Nephron progenitor cell (in vitro differentiated cells): ENCODE measurements at regions not wholly inside any gene's neighbourhood (a gene's known extent, or its start where the extent isn't known, plus 50 kb on each side); places are given as distances from the start of the nearest gene placed in this dataset.

Experiments used
- DNase-seq: peaks from one replicate; pipeline ENCODE4 v3.0.0; 2021
- H3K27ac Mint-ChIP-seq: 2 replicates; pipeline ENCODE4 v1.8.0; 2021; ENCODE audit warnings: mild to moderate bottlenecking, moderate library complexity, mixed read lengths
- H3K27me3 Mint-ChIP-seq: 2 replicates; pipeline ENCODE4 v1.8.0; 2021; ENCODE audit warnings: mild to moderate bottlenecking, low read depth, mixed read lengths; ENCODE audit not compliant: poor library complexity
- H3K36me3 Mint-ChIP-seq: 2 replicates; pipeline ENCODE4 v1.8.0; 2021; ENCODE audit warnings: low read depth, mixed read lengths
- H3K4me1 Mint-ChIP-seq: 2 replicates; pipeline ENCODE4 v1.8.0; 2021; ENCODE audit warnings: mixed read lengths
- H3K4me3 Mint-ChIP-seq: 2 replicates; pipeline ENCODE4 v1.8.0; 2021; ENCODE audit warnings: mild to moderate bottlenecking, moderate library complexity, mixed read lengths
- H3K9me3 Mint-ChIP-seq: 2 replicates; pipeline ENCODE4 v1.8.0; 2021; ENCODE audit warnings: mild to moderate bottlenecking, moderate library complexity, mixed read lengths
- CTCF ChIP-seq: fragments of 200-600 bp; sonication (generic); IDR thresholded peaks from 2 replicates; pipeline ENCODE4 v1.5.0; 2021; ENCODE audit warnings: antibody characterized with exemption

DNA sequence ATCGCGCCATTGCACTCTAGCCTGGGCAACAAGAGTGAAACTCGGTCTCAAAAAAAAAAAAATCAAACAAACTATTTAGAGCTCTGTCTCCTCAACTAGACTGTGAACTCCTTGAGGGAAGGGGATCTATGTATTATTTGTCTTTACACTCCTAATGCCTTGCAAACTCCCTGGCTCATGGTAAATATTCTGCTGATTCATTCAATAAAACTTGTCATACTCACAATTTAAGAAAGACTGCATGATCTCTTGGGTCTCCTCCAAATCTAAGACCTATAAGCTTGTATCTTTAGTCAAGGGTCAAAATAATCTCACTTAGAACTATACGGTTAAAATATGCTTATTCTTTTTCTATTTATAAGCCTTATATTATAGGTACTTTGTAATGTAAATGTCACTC, 90.3 kb upstream of the NR5A2 start:
- H3K36me3 Mint-ChIP-seq, result no peaks in the 10 kb centered on the region

DNA sequence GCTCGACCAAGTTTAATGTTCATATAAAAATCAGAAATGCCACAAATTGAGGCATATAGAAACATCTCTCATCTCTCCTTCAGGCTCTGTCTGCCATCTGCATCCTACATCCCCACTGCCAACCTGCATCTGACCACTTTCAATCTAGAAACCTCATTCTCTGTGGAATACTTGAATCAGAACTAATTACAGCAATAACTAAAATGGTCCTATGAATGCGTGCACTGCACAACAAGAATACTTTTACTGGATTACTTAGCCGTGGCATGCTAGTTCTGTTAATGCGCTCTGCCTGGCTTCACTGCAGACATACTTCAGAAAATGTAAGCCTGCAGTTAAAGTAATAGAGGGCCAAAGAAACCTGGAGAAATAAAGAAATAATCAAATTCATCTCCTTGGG, 89.8 kb upstream of the NR5A2 start:
- H3K9me3 Mint-ChIP-seq, result no peaks in the 10 kb centered on the region
- no peaks in the 10 kb centered on the region for H3K36me3 Mint-ChIP-seq
- TF ChIP-seq CTCF, result no peak
- no peaks in the 10 kb centered on the region for H3K4me1 Mint-ChIP-seq
- no peak overlapping the region for H3K27ac Mint-ChIP-seq
- H3K27me3 Mint-ChIP-seq, result peaks cover 28% of the 10 kb centered on the region
- DNase-seq, result no peak
- H3K4me3 Mint-ChIP-seq, result no peak overlapping the region

More for the DNA sequence above, 90.3 kb upstream of the NR5A2 start:
- Mint-ChIP-seq H3K27me3 (peaks cover 28% of the 10 kb centered on the region), H3K4me1 (no peaks in the 10 kb centered on the region), H3K4me3 (no peak overlapping the region), H3K27ac (no peak overlapping the region), H3K9me3 (no peaks in the 10 kb centered on the region)
- TF ChIP-seq CTCF, result no peak
- DNase-seq, result no peak

DNA sequence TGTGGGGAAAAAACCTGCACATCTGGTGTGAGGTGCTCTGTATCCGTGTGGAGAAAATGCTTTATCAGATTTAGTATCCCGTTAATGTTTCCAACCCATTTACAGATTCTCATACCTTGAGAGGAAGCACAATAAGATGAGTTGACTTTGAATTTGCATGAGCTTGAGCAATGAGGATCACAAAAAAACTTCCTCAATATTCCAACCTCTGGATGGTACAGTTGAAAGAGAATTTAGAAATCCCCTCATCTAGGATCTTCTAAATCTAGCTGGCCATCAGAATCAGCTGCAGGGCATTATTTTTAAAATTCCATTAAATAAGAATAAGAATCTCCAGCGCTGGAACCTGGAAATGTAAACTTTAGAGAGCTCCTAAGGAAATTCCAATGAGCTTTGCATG, 82.5 kb upstream of the NR5A2 start:
- Mint-ChIP-seq H3K4me1 (peaks cover 4% of the 10 kb centered on the region), H3K27ac (no peak overlapping the region), H3K36me3 (no peaks in the 10 kb centered on the region), H3K9me3 (no peaks in the 10 kb centered on the region), H3K4me3 (no peak overlapping the region), H3K27me3 (peaks cover 10% of the 10 kb centered on the region)
- no peak for TF ChIP-seq CTCF
- no peak for DNase-seq

DNA sequence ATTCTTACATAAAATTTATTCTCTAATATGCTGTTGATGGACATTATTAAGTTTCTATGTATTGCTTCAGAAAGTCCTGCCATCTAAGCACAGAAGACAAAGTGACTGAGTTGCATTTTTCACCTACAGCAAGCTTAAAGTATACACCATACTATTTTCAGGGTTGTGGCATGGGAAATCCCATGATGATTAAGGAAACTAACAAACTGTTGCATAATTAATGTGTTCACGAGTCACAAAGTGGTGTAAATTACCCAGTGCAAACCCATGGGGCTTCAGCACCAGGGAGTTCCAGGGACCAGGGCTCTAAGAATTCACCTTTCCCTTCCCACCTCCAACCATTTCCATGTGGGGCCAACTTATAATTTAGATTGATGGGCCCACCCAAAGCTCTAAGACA, 81.9 kb upstream of the NR5A2 start:
- Mint-ChIP-seq H3K4me1 (peaks cover 4% of the 10 kb centered on the region), H3K36me3 (no peaks in the 10 kb centered on the region), H3K27ac (no peak overlapping the region), H3K9me3 (no peaks in the 10 kb centered on the region), H3K4me3 (no peak overlapping the region), H3K27me3 (peaks cover 10% of the 10 kb centered on the region)
- no peak for DNase-seq
- no peak for TF ChIP-seq CTCF

DNA sequence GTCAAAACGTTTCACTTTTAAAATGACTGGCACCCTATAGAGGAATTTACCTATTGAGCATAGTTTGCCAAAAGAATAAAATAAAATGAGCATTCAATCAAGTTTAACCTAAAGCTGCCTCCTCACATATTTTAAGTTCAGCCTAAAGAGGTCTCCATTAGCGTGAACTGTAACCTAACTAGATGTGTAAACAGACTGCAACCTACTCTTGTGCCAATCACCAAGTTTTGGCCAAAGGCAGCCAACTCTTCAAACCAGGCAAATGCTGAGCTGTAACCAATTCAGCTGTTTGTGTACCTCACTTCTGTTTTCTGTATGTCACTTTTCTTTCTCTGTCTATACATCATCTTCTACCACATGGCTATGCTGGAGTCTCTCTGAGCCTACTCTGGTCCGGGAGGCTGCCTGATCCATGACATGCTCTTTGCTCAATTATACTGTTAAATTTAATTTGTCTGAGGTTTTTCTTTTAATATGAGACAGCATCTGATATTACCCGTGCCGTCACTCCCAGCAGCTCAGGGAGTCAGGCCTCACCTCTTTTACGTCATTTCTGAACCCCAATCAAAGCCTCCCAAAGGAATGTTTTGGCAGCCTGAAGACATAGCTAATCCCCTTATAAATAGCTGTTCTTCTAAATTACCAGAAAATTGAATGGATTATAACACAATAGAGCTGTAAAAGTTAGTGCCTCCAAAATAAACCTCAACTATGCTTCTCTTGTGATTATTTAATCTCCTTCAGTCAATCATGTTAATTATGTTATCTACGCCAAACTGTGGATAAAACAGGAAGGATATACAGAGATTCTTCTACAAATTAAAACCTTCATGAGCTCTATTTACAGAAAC, 81.0 kb upstream of the NR5A2 start:
- Mint-ChIP-seq H3K4me3 (no peak overlapping the region), H3K27me3 (peaks cover 10% of the 10 kb centered on the region), H3K27ac (no peak overlapping the region), H3K36me3 (no peaks in the 10 kb centered on the region), H3K4me1 (peaks cover 4% of the 10 kb centered on the region), H3K9me3 (no peaks in the 10 kb centered on the region)
- no peak for DNase-seq
- TF ChIP-seq CTCF, result no peak
